HEK293 (cell line): ENCODE measurements at regions not wholly inside any gene's neighbourhood (a gene's known extent, or its start where the extent isn't known, plus 50 kb on each side); places are given as distances from the start of the nearest gene placed in this dataset.

Source experiments
- CTCF ChIP-seq: fragments of 450-650 bp; formaldehyde crosslinking; IDR thresholded peaks from 2 replicates; pipeline ENCODE4 v1.5.1; 2016; ENCODE audit warnings: missing biosample characterization, missing genetic modification characterization
- PATZ1 ChIP-seq: fragments of 450-650 bp; formaldehyde crosslinking; IDR thresholded peaks from 2 replicates; pipeline ENCODE4 v1.5.1; 2016; ENCODE audit warnings: missing biosample characterization, missing genetic modification characterization
- REST ChIP-seq: fragments of 450-650 bp; formaldehyde crosslinking; IDR thresholded peaks from 2 replicates; pipeline ENCODE4 v1.5.1; 2016; ENCODE audit warnings: missing biosample characterization, missing genetic modification characterization
- YY1 ChIP-seq: fragments of 450-650 bp; formaldehyde crosslinking; IDR thresholded peaks from 2 replicates; pipeline ENCODE4 v1.5.1; 2018; ENCODE audit warnings: missing biosample characterization, missing genetic modification characterization
- ZNF274 ChIP-seq, 2 experiments: fragments of 200-500 bp in 1 of 2; fragments of 450-650 bp in 1 of 2; sonication (Bioruptor generic) in 1 of 2; formaldehyde crosslinking in 1 of 2; IDR thresholded peaks; 2 replicates each; pipeline versions ENCODE4 v1.5.1 to v1.6.1; 2014 to 2016; ENCODE audit warnings: borderline replicate concordance in 1 of 2, inconsistent platforms in 1 of 2, low read length in 1 of 2, missing biosample characterization in 1 of 2, missing genetic modification characterization in 1 of 2
- ZNF362 ChIP-seq: fragments of 450-650 bp; formaldehyde crosslinking; IDR thresholded peaks from 2 replicates; pipeline ENCODE4 v1.5.1; 2016; ENCODE audit warnings: missing biosample characterization, missing genetic modification characterization
- ZNF645 ChIP-seq: fragments of 450-650 bp; formaldehyde crosslinking; IDR thresholded peaks from 2 replicates; pipeline ENCODE4; 2016; ENCODE audit warnings: missing biosample characterization, missing genetic modification characterization

GRCh38 chr5:1987471-1987870 is 104.7 kb upstream of the IRX4 start:
- no peak for TF ChIP-seq REST (tag by site-specific recombination)
- no peak for TF ChIP-seq ZNF362 (tag by site-specific recombination)
- no peak for TF ChIP-seq ZNF274 (IDR thresholded peaks at IDR 0.05; ENCODE audit: low read length)
- no peak for TF ChIP-seq ZNF274 (tag by site-specific recombination; IDR thresholded peaks at IDR 0.05; ENCODE audit: borderline replicate concordance)
- no peak for TF ChIP-seq PATZ1 (tag by site-specific recombination)
- no peak for TF ChIP-seq CTCF (tag by site-specific recombination)
- no peak for TF ChIP-seq YY1 (tag by site-specific recombination)
- TF ChIP-seq ZNF645 (tag by site-specific recombination) = no peak
